OCI-LY1 (cell line): ENCODE measurements at regions not wholly inside any gene's neighbourhood (a gene's known extent, or its start where the extent isn't known, plus 50 kb on each side); places are given as distances from the start of the nearest gene placed in this dataset.

Source experiments
- H2AFZ ChIP-seq: fragments of 200-600 bp; sonication (generic), shearing (Covaris generic); 2 replicates; pipeline ENCODE4 v1.6.0; 2014; ENCODE audit warnings: antibody characterized with exemption, mild to moderate bottlenecking, low read length
- H3F3A ChIP-seq: fragments of 200-600 bp; sonication (generic), shearing (Covaris generic); 2 replicates; pipeline ENCODE4 v1.6.0; 2014; ENCODE audit warnings: mild to moderate bottlenecking, antibody characterized with exemption, low read length, moderate library complexity; ENCODE audit not compliant: insufficient read depth
- H3K27ac ChIP-seq: fragments of 200-600 bp; sonication (generic); 2 replicates; pipeline ENCODE4 v1.5.1; 2014; ENCODE audit warnings: low read length, mixed run types, mild to moderate bottlenecking, low read depth; ENCODE audit not compliant: poor library complexity, severe bottlenecking
- H3K27me3 ChIP-seq: fragments of 200-600 bp; sonication (generic); 2 replicates; pipeline ENCODE4 v1.6.0; 2014; ENCODE audit warnings: antibody characterized with exemption, mild to moderate bottlenecking, low read length, moderate library complexity; ENCODE audit not compliant: insufficient read depth
- H3K36me3 ChIP-seq: fragments of 200-600 bp; sonication (generic); 2 replicates; pipeline ENCODE4 v1.6.1; 2014; ENCODE audit warnings: mild to moderate bottlenecking, antibody characterized with exemption, low read length, moderate library complexity, mixed read lengths; ENCODE audit not compliant: insufficient read depth
- H3K4me1 ChIP-seq: fragments of 200-600 bp; sonication (generic); 2 replicates; pipeline ENCODE4 v1.5.1; 2014; ENCODE audit warnings: mild to moderate bottlenecking, low read length, moderate library complexity; ENCODE audit not compliant: insufficient read depth, severe bottlenecking
- H3K4me2 ChIP-seq: fragments of 200-600 bp; sonication (generic), shearing (Covaris generic); 2 replicates; pipeline ENCODE4 v1.6.1; 2014; ENCODE audit warnings: low read length
- H3K4me3 ChIP-seq: fragments of 200-600 bp; sonication (generic); 2 replicates; pipeline ENCODE4 v1.5.1; 2014; ENCODE audit warnings: low read length, low read depth, mild to moderate bottlenecking, mixed read lengths; ENCODE audit not compliant: poor library complexity, severe bottlenecking
- H3K79me2 ChIP-seq: fragments of 200-600 bp; shearing (Covaris generic); 2 replicates; pipeline ENCODE4 v1.6.1; 2016; ENCODE audit warnings: mixed run types, low read length, mixed read lengths; ENCODE audit not compliant: insufficient read depth
- H3K9ac ChIP-seq: fragments of 200-600 bp; sonication (generic), shearing (Covaris generic); 2 replicates; pipeline ENCODE4 v1.6.1; 2014; ENCODE audit warnings: mild to moderate bottlenecking, low read length, mixed read lengths
- H3K9me2 ChIP-seq: fragments of 200-600 bp; sonication (generic), shearing (Covaris generic); 2 replicates; pipeline ENCODE4 v1.6.1; 2014; ENCODE audit warnings: low read depth, mild to moderate bottlenecking, low read length, mixed read lengths
- H3K9me3 ChIP-seq: fragments of 200-600 bp; shearing (Covaris generic); 2 replicates; pipeline ENCODE4 v1.6.1; 2014; ENCODE audit warnings: low read length, mixed read lengths
- H4K20me1 ChIP-seq: fragments of 200-600 bp; sonication (generic), shearing (Covaris generic); 2 replicates; pipeline ENCODE4 v1.6.0; 2016; ENCODE audit warnings: mild to moderate bottlenecking, low read length; ENCODE audit not compliant: insufficient read depth
- EZH2 ChIP-seq: fragments of 200-600 bp; sonication (generic), shearing (Covaris generic); IDR thresholded peaks from 2 replicates; pipeline ENCODE4 v1.8.0; 2017; ENCODE audit warnings: borderline replicate concordance, mixed run types, mild to moderate bottlenecking, antibody characterized with exemption, low read length, moderate library complexity, mixed read lengths
- TF ChIP-seq, protein P1 (sequence below): fragments of 200-600 bp; sonication (generic), shearing (Covaris generic); IDR thresholded peaks from 2 replicates; pipeline ENCODE4 v1.5.1; 2017; ENCODE audit warnings: mild to moderate bottlenecking, antibody characterized with exemption, low read length, moderate library complexity, mixed read lengths

DNA sequence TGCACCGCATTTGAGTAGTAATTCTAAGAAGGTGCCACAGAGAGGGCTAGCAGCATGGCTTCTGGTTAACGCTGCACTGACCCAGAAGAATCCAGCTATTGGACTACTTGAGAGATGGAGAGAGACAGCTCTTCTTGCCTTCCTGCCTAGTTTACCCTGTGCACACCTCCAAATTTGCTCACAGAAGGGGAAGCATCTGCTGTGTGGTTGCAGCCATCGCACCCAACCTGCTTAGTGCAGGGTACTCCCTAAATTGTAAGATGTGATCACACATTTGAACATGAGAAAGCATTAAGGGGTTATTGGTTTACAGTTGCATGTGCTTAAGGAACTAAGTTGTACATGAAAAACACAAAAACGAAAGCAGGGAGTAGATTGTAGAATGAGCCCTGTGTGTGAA lies 122.1 kb downstream of the FOXB1 start:
- H3K4me2 ChIP-seq = no peak overlapping the region
- H3K9ac ChIP-seq = no peak overlapping the region
- H3K9me3 ChIP-seq = no peaks in the 10 kb centered on the region
- no peak overlapping the region for H3K4me3 ChIP-seq
- no peaks in the 10 kb centered on the region for H3F3A ChIP-seq
- H4K20me1 ChIP-seq = no peaks in the 10 kb centered on the region
- H3K36me3 ChIP-seq = no peaks in the 10 kb centered on the region
- no peaks in the 10 kb centered on the region for H3K9me2 ChIP-seq
- no peak overlapping the region for H2AFZ ChIP-seq
- no peaks in the 10 kb centered on the region for H3K79me2 ChIP-seq
- H3K4me1 ChIP-seq = no peaks in the 10 kb centered on the region
- no peak for TF ChIP-seq EZH2
- TF ChIP-seq, protein P1, sequence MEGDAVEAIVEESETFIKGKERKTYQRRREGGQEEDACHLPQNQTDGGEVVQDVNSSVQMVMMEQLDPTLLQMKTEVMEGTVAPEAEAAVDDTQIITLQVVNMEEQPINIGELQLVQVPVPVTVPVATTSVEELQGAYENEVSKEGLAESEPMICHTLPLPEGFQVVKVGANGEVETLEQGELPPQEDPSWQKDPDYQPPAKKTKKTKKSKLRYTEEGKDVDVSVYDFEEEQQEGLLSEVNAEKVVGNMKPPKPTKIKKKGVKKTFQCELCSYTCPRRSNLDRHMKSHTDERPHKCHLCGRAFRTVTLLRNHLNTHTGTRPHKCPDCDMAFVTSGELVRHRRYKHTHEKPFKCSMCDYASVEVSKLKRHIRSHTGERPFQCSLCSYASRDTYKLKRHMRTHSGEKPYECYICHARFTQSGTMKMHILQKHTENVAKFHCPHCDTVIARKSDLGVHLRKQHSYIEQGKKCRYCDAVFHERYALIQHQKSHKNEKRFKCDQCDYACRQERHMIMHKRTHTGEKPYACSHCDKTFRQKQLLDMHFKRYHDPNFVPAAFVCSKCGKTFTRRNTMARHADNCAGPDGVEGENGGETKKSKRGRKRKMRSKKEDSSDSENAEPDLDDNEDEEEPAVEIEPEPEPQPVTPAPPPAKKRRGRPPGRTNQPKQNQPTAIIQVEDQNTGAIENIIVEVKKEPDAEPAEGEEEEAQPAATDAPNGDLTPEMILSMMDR = no peak
- H3K27me3 ChIP-seq = no peaks in the 10 kb centered on the region
- H3K27ac ChIP-seq = no peak overlapping the region

DNA sequence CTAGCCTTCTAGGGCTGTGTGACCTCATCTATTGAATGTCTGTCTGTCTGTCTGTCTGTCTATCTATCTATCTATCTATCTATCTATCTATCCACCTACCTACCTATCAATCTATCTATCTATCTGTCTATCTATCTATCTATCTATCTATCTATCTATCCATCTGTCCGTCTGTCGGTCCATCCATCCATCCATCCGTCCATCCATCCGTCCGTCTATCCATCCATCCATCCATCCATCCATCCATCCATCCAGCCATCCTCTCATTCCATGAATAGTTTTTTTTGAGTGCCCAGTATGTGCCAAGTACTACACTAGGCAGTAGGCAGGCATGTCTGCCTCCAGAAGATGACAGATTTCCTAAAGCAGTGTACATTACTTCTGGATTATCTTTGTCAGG lies 122.5 kb downstream of the FOXB1 start:
- H3K9ac ChIP-seq = no peak overlapping the region
- H3K4me3 ChIP-seq = no peak overlapping the region
- no peaks in the 10 kb centered on the region for H3K4me1 ChIP-seq
- H4K20me1 ChIP-seq = no peaks in the 10 kb centered on the region
- H3K9me3 ChIP-seq = no peaks in the 10 kb centered on the region
- H3F3A ChIP-seq = no peaks in the 10 kb centered on the region
- H3K27me3 ChIP-seq = no peaks in the 10 kb centered on the region
- no peaks in the 10 kb centered on the region for H3K9me2 ChIP-seq
- H3K79me2 ChIP-seq = no peaks in the 10 kb centered on the region
- TF ChIP-seq EZH2 = no peak
- no peak overlapping the region for H3K4me2 ChIP-seq
- H3K36me3 ChIP-seq = no peaks in the 10 kb centered on the region
- H2AFZ ChIP-seq = no peak overlapping the region
- H3K27ac ChIP-seq = no peak overlapping the region

DNA sequence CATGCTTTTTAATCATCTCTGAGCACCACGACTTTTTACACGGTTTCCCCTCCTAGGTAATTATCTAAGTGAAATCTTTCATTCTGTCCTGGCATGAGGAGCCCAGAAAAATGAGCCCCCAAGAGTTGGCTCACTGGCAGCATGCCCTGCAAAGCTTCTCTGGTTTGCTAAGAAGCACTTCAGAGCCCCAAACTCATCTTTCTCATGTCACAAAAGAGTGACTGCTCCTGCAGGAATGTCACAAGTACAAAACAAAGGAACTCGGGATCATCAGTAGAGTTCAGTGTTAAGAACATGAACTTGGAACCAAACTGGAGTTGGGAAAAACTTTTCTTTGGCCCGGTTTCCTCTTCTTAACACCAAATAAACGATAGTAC lies 123.9 kb downstream of the FOXB1 start:
- Histone ChIP-seq H3K79me2 (no peaks in the 10 kb centered on the region), H3K9me2 (no peaks in the 10 kb centered on the region), H3K9me3 (no peaks in the 10 kb centered on the region), H3K9ac (no peak overlapping the region; the same call in 1 of the 2 replicates), H3K4me1 (no peaks in the 10 kb centered on the region), H3F3A (no peaks in the 10 kb centered on the region), H2AFZ (no peak overlapping the region), H4K20me1 (no peaks in the 10 kb centered on the region), H3K4me2 (peak overlapping the region; percentile 69), H3K27ac (no peak overlapping the region), H3K4me3 (peak overlapping the region; percentile 47), H3K27me3 (no peaks in the 10 kb centered on the region), H3K36me3 (no peaks in the 10 kb centered on the region)
- TF ChIP-seq, protein P1 = no peak
- TF ChIP-seq EZH2 = no peak

DNA sequence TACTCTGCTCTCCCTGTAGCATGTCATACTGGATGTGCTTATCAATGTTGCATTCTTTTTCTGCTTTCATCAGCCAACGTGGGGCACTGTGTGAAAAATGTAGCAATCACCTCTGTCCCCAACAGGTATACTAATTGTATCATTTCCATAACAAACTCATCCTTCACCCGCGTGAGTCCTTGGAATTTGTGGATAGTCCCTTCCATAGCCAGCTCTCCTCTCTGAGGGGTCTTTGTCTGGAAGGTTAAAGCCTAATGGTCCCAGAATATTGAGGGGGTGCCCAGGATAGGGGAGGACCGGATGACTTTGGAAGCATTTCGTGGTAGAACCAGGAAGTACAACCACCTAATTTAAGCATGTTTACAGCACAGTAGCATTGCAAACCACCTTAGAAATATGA lies 124.6 kb downstream of the FOXB1 start:
- Histone ChIP-seq H3K9ac (no peak overlapping the region), H3F3A (no peaks in the 10 kb centered on the region), H3K27me3 (no peaks in the 10 kb centered on the region), H3K4me3 (no peak overlapping the region), H3K4me1 (no peaks in the 10 kb centered on the region), H4K20me1 (no peaks in the 10 kb centered on the region), H3K9me2 (no peaks in the 10 kb centered on the region), H3K27ac (no peak overlapping the region), H3K36me3 (no peaks in the 10 kb centered on the region), H3K79me2 (no peaks in the 10 kb centered on the region), H3K4me2 (no peak overlapping the region), H3K9me3 (no peaks in the 10 kb centered on the region), H2AFZ (no peak overlapping the region)
- no peak for TF ChIP-seq EZH2
- TF ChIP-seq, protein P1 = no peak
